Testis (tissue), 2 donors: ENCODE measurements at regions not wholly inside any gene's neighbourhood (a gene's known extent, or its start where the extent isn't known, plus 50 kb on each side); places are given as distances from the start of the nearest gene placed in this dataset.

ENCODE experiments used
- CTCF ChIP-seq, 3 experiments: fragments of 450-650 bp in 2 of 3; fragments of 200-600 bp in 1 of 3; sonication (generic) in 1 of 3; IDR thresholded peaks; one replicate each; pipeline ENCODE4 v1.5.1; 2016 to 2019; ENCODE audit warnings: antibody characterized with exemption in 3 of 3, mild to moderate bottlenecking in 2 of 3, moderate library complexity in 1 of 3
- POLR2A ChIP-seq: fragments of 450-650 bp; IDR thresholded peaks from one replicate; pipeline ENCODE4 v1.6.1; 2017; ENCODE audit warnings: antibody characterized with exemption, mild to moderate bottlenecking, moderate library complexity

- TF ChIP-seq CTCF (IDR thresholded peaks at IDR 0.05): no peak
- TF ChIP-seq POLR2A: no peak
These were observed 588.4 kb downstream of the SLC4A3 start for GRCh38 chr2:220215785-220216184.
